H9 (cell line): ENCODE measurements at regions not wholly inside any gene's neighbourhood (a gene's known extent, or its start where the extent isn't known, plus 50 kb on each side); places are given as distances from the start of the nearest gene placed in this dataset.

Source experiments
- DNase-seq: peaks from one replicate; pipeline ENCODE4 v3.0.0-alpha.2; 2017
- H2AFZ ChIP-seq: one replicate; pipeline ENCODE4 v1.6.1; 2013; ENCODE audit warnings: mild to moderate bottlenecking, low read length, control low read depth, moderate library complexity
- H2AK5ac ChIP-seq: 2 replicates; pipeline ENCODE4 v1.6.1; 2013; ENCODE audit warnings: low read length, control low read depth, mixed read lengths; ENCODE audit not compliant: insufficient read length
- H2BK120ac ChIP-seq: one replicate; pipeline ENCODE4 v1.6.1; 2013; ENCODE audit warnings: low read depth, mild to moderate bottlenecking, low read length, control low read depth, inconsistent platforms; ENCODE audit not compliant: poor library complexity, severe bottlenecking
- H2BK12ac ChIP-seq: 2 replicates; pipeline ENCODE4 v1.6.1; 2013; ENCODE audit warnings: low read length, control low read depth, mixed read lengths, low read depth; ENCODE audit not compliant: insufficient read length
- H2BK15ac ChIP-seq: 2 replicates; pipeline ENCODE4 v1.6.1; 2013; ENCODE audit warnings: low read depth, low read length, control low read depth
- H2BK20ac ChIP-seq: one replicate; pipeline ENCODE4 v1.6.1; 2013; ENCODE audit warnings: low read depth, mild to moderate bottlenecking, low read length, control low read depth, inconsistent platforms; ENCODE audit not compliant: poor library complexity, severe bottlenecking
- H2BK5ac ChIP-seq: 2 replicates; pipeline ENCODE4 v1.6.1; 2013; ENCODE audit warnings: low read length, control low read depth, mixed read lengths; ENCODE audit not compliant: insufficient read length
- H3K14ac ChIP-seq: 2 replicates; pipeline ENCODE4 v1.6.1; 2013; ENCODE audit warnings: low read length, control low read depth; ENCODE audit not compliant: insufficient read depth
- H3K18ac ChIP-seq: 2 replicates; pipeline ENCODE4 v1.6.1; 2013; ENCODE audit warnings: low read depth, mild to moderate bottlenecking, mixed read lengths, low read length, control low read depth; ENCODE audit not compliant: insufficient read length
- H3K23ac ChIP-seq: 2 replicates; pipeline ENCODE4 v1.6.1; 2013; ENCODE audit warnings: low read length, control low read depth, mixed read lengths, low read depth; ENCODE audit not compliant: insufficient read length
- H3K23me2 ChIP-seq: 2 replicates; pipeline ENCODE4 v1.6.1; 2013; ENCODE audit warnings: low read depth, mild to moderate bottlenecking, mixed read lengths, low read length, control low read depth; ENCODE audit not compliant: insufficient read length, poor library complexity, severe bottlenecking
- H3K27ac ChIP-seq: 2 replicates; pipeline ENCODE4 v1.5.1; 2013; ENCODE audit warnings: low read length, control low read depth, mixed read lengths, low read depth; ENCODE audit not compliant: insufficient read length
- H3K27me3 ChIP-seq: 2 replicates; pipeline ENCODE4 v1.6.1; 2013; ENCODE audit warnings: low read length, control low read depth, inconsistent platforms; ENCODE audit not compliant: insufficient read depth
- H3K4ac ChIP-seq: 2 replicates; pipeline ENCODE4 v1.6.1; 2013; ENCODE audit warnings: low read depth, mild to moderate bottlenecking, control low read depth, inconsistent platforms, low read length, moderate library complexity
- H3K4me1 ChIP-seq: 2 replicates; pipeline ENCODE4 v1.6.1; 2013; ENCODE audit warnings: low read length, control low read depth, inconsistent platforms; ENCODE audit not compliant: insufficient read depth
- H3K4me2 ChIP-seq: 2 replicates; pipeline ENCODE4 v1.6.1; 2013; ENCODE audit warnings: low read length, control low read depth, mixed read lengths; ENCODE audit not compliant: insufficient read length, insufficient read depth
- H3K56ac ChIP-seq: 2 replicates; pipeline ENCODE4 v1.6.1; 2013; ENCODE audit warnings: low read depth, mild to moderate bottlenecking, mixed read lengths, low read length, control low read depth; ENCODE audit not compliant: insufficient read length
- H3K79me1 ChIP-seq: 2 replicates; pipeline ENCODE4 v1.6.1; 2013; ENCODE audit warnings: low read depth, mild to moderate bottlenecking, moderate library complexity, low read length, control low read depth, inconsistent platforms; ENCODE audit not compliant: insufficient read depth, poor library complexity, severe bottlenecking
- H3K79me2 ChIP-seq: 2 replicates; pipeline ENCODE4 v1.6.1; 2013; ENCODE audit warnings: low read length, control low read depth, inconsistent platforms; ENCODE audit not compliant: insufficient read depth
- H3K9ac ChIP-seq: 2 replicates; pipeline ENCODE4 v1.6.1; 2013; ENCODE audit warnings: low read length, control low read depth, mixed read lengths; ENCODE audit not compliant: insufficient read length; ENCODE audit errors: extremely low read depth
- H3K9me3 ChIP-seq: one replicate; pipeline ENCODE4 v1.6.1; 2013; ENCODE audit warnings: low read depth, low read length, inconsistent platforms; ENCODE audit not compliant: control insufficient read depth
- H3T11ph ChIP-seq: one replicate; pipeline ENCODE4 v1.6.1; 2013; ENCODE audit warnings: mild to moderate bottlenecking, low read length, control low read depth, inconsistent platforms
- H4K20me1 ChIP-seq: one replicate; pipeline ENCODE4 v1.6.1; 2013; ENCODE audit not compliant: control insufficient read depth, insufficient read length, insufficient read depth
- H4K5ac ChIP-seq: 2 replicates; pipeline ENCODE4 v1.6.1; 2013; ENCODE audit warnings: low read depth, mild to moderate bottlenecking, mixed read lengths, low read length, control low read depth; ENCODE audit not compliant: insufficient read length
- H4K8ac ChIP-seq: replicated peaks from 2 replicates; pipeline ENCODE4 v1.6.1; 2013; ENCODE audit warnings: low read length, control low read depth, mixed read lengths, low read depth; ENCODE audit not compliant: insufficient read length
- H4K91ac ChIP-seq: 2 replicates; pipeline ENCODE4 v1.6.1; 2013; ENCODE audit warnings: low read depth, mild to moderate bottlenecking, moderate library complexity, mixed read lengths, low read length, control low read depth; ENCODE audit not compliant: insufficient read length
- H3K27ac Mint-ChIP-seq, 3 experiments: 2 replicates in 2 of 3; 3 replicates in 1 of 3; pipeline ENCODE4 v1.8.0; 2020 to 2021; ENCODE audit warnings: mixed read lengths in 3 of 3, mild to moderate bottlenecking in 1 of 3, moderate library complexity in 1 of 3
- H3K27me3 Mint-ChIP-seq: 2 replicates; pipeline ENCODE4 v1.8.0; 2021; ENCODE audit warnings: low read depth, mild to moderate bottlenecking, moderate library complexity, mixed read lengths
- H3K36me3 Mint-ChIP-seq, 3 experiments: 2 replicates in 2 of 3; 3 replicates in 1 of 3; pipeline ENCODE4 v1.8.0; 2020 to 2021; ENCODE audit warnings: low read depth in 3 of 3, mixed read lengths in 3 of 3; ENCODE audit not compliant: insufficient read depth in 1 of 3
- H3K4me1 Mint-ChIP-seq, 2 experiments: 2 replicates each; pipeline ENCODE4 v1.8.0; 2020; ENCODE audit warnings: mixed read lengths in 2 of 2
- H3K4me3 Mint-ChIP-seq, 2 experiments: 2 replicates in 1 of 2; 3 replicates in 1 of 2; pipeline ENCODE4 v1.8.0; 2020 to 2021; ENCODE audit warnings: mild to moderate bottlenecking in 2 of 2, mixed read lengths in 2 of 2, moderate library complexity in 1 of 2
- H3K9me3 Mint-ChIP-seq, 2 experiments: 2 replicates in 1 of 2; 3 replicates in 1 of 2; pipeline ENCODE4 v1.8.0; 2020; ENCODE audit warnings: mild to moderate bottlenecking in 2 of 2, mixed read lengths in 2 of 2, moderate library complexity in 1 of 2
- WGBS: extraction: QIAGEN DNeasy Blood & Tissue Kit; methylation state at CpG from one replicate; pipeline ENCODE4 v1.1.7; 2013; ENCODE audit warnings: missing lambda C conversion rate, low lambda C conversion rate, mixed read lengths; ENCODE audit not compliant: insufficient read length; ENCODE audit errors: extremely low coverage; 5-methylcytosine and 5-hydroxymethylcytosine counted together
- TF ChIP-seq, protein P1 (sequence below): fragments of 200-600 bp; sonication (generic); conservative IDR thresholded peaks from 3 replicates; pipeline ENCODE4 v1.8.0; 2021; ENCODE audit warnings: antibody characterized with exemption, mild to moderate bottlenecking

DNA sequence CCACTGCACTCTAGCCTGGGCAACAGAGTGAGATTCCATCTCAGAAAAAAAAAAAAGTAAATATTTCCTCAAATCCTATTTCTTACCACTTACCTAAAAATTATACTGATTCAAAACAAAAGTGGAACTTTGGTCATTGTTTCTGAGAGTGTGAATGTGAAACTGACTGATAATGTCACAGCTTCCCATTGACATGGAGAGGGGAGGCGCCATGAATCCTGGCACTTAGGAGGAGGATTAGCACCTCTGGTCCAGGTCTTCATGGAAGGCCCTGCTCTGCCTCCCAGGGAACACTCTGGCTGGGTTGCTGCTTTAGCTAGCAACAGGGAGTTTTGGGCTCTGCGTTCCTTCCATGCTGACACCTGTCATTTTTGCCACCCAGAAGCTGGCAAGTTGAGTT is 154.3 kb upstream of the SALL1 start:
- Mint-ChIP-seq H3K27me3 (no peaks in the 10 kb centered on the region), H3K27ac (no peak overlapping the region), H3K4me1 (peaks cover 16 to 17% of the 10 kb centered on the region in 2 experiments), H3K9me3 (no peaks in the 10 kb centered on the region), H3K36me3 (peaks cover 0 to 2% (median 0%) of the 10 kb centered on the region in 3 experiments; a peak in 1 of 7 replicates), H3K4me3 (no peak overlapping the region)
- Histone ChIP-seq H2BK15ac (no peak overlapping the region), H2BK120ac (no peak overlapping the region), H3K4ac (no peak overlapping the region), H3K23ac (no peak overlapping the region), H3T11ph (no peak overlapping the region), H3K9ac (no peak overlapping the region), H4K91ac (no peak overlapping the region), H2BK12ac (no peak overlapping the region), H3K18ac (no peak overlapping the region), H3K9me3 (no peaks in the 10 kb centered on the region), H3K27me3 (no peaks in the 10 kb centered on the region), H2AK5ac (no peak overlapping the region), H2BK5ac (no peak overlapping the region), H3K79me1 (no peaks in the 10 kb centered on the region), H3K27ac (no peak overlapping the region), H4K8ac (no peak overlapping the region), H3K4me1 (no peaks in the 10 kb centered on the region), H3K79me2 (no peaks in the 10 kb centered on the region), H2AFZ (no peak overlapping the region), H3K23me2 (no peaks in the 10 kb centered on the region), H3K4me2 (no peak overlapping the region), H2BK20ac (no peak overlapping the region), H4K5ac (no peak overlapping the region), H3K56ac (no peak overlapping the region), H4K20me1 (no peaks in the 10 kb centered on the region), H3K14ac (no peak overlapping the region)
- no CpG with 5 or more reads among the region's 2 CpGs for WGBS
- TF ChIP-seq, protein P1, sequence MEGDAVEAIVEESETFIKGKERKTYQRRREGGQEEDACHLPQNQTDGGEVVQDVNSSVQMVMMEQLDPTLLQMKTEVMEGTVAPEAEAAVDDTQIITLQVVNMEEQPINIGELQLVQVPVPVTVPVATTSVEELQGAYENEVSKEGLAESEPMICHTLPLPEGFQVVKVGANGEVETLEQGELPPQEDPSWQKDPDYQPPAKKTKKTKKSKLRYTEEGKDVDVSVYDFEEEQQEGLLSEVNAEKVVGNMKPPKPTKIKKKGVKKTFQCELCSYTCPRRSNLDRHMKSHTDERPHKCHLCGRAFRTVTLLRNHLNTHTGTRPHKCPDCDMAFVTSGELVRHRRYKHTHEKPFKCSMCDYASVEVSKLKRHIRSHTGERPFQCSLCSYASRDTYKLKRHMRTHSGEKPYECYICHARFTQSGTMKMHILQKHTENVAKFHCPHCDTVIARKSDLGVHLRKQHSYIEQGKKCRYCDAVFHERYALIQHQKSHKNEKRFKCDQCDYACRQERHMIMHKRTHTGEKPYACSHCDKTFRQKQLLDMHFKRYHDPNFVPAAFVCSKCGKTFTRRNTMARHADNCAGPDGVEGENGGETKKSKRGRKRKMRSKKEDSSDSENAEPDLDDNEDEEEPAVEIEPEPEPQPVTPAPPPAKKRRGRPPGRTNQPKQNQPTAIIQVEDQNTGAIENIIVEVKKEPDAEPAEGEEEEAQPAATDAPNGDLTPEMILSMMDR, result no peak
- DNase-seq, result no peak
